Muscle layer of colon (tissue), 2 donors: ENCODE measurements at regions not wholly inside any gene's neighbourhood (a gene's known extent, or its start where the extent isn't known, plus 50 kb on each side); places are given as distances from the start of the nearest gene placed in this dataset.

Source experiments
- H3K27ac ChIP-seq: one replicate; pipeline ENCODE4 v1.7.0; 2013; ENCODE audit warnings: low read depth, mild to moderate bottlenecking, low read length, moderate library complexity
- H3K27me3 ChIP-seq, 2 donors: one replicate each; pipeline ENCODE4 v1.7.0; 2013; ENCODE audit warnings: low read length in 2 of 2, mild to moderate bottlenecking in 2 of 2; ENCODE audit not compliant: insufficient read depth in 2 of 2, control insufficient read depth in 1 of 2
- H3K36me3 ChIP-seq: one replicate; pipeline ENCODE4 v1.7.0; 2013; ENCODE audit warnings: mild to moderate bottlenecking, low read length; ENCODE audit not compliant: insufficient read depth
- H3K4me1 ChIP-seq: one replicate; pipeline ENCODE4 v1.7.0; 2013; ENCODE audit warnings: mild to moderate bottlenecking, low read length; ENCODE audit not compliant: insufficient read depth
- H3K4me3 ChIP-seq, 2 donors: one replicate each; pipeline ENCODE4 v1.7.0; 2013; ENCODE audit warnings: low read length in 2 of 2, low read depth in 1 of 2, mild to moderate bottlenecking in 1 of 2, moderate library complexity in 1 of 2
- H3K9ac ChIP-seq: one replicate; pipeline ENCODE4 v1.7.0; 2013; ENCODE audit warnings: low read length
- H3K9me3 ChIP-seq: one replicate; pipeline ENCODE4 v1.7.0; 2013; ENCODE audit warnings: mild to moderate bottlenecking, low read length
- donor health status: abdominal sarcoma.
- donor health status: Adenocarcinoma of cecum.

GRCh38 chr14:65210118-65210821 is 108.0 kb upstream of the MAX start:
- no peaks in the 10 kb centered on the region for H3K36me3 ChIP-seq
- H3K4me3 ChIP-seq: no peak overlapping the region
- H3K27ac ChIP-seq: no peak overlapping the region
- no peak overlapping the region for H3K9ac ChIP-seq
- peaks cover 6% of the 10 kb centered on the region for H3K4me1 ChIP-seq
- H3K27me3 ChIP-seq: no peaks in the 10 kb centered on the region
- no peaks in the 10 kb centered on the region for H3K9me3 ChIP-seq

- Histone ChIP-seq H3K4me3 (no peak overlapping the region), H3K4me1 (peaks cover 6% of the 10 kb centered on the region), H3K9ac (no peak overlapping the region), H3K9me3 (no peaks in the 10 kb centered on the region), H3K27me3 (no peaks in the 10 kb centered on the region), H3K27ac (no peak overlapping the region), H3K36me3 (no peaks in the 10 kb centered on the region)
These were observed 108.5 kb upstream of the MAX start for GRCh38 chr14:65210822-65211182.

GRCh38 chr14:65211341-65211987 is 109.1 kb upstream of the MAX start:
- no peaks in the 10 kb centered on the region for H3K36me3 ChIP-seq
- H3K9ac ChIP-seq: no peak overlapping the region
- H3K27me3 ChIP-seq: no peaks in the 10 kb centered on the region
- no peak overlapping the region for H3K4me3 ChIP-seq
- no peaks in the 10 kb centered on the region for H3K9me3 ChIP-seq
- H3K27ac ChIP-seq: no peak overlapping the region
- peaks cover 6% of the 10 kb centered on the region for H3K4me1 ChIP-seq

GRCh38 chr14:65213316-65213715 is 111.0 kb upstream of the MAX start:
- H3K9ac ChIP-seq: no peak overlapping the region
- no peaks in the 10 kb centered on the region for H3K9me3 ChIP-seq
- peaks cover 6% of the 10 kb centered on the region for H3K4me1 ChIP-seq
- no peaks in the 10 kb centered on the region for H3K36me3 ChIP-seq
- no peaks in the 10 kb centered on the region for H3K27me3 ChIP-seq
- H3K27ac ChIP-seq: no peak overlapping the region
- no peak overlapping the region for H3K4me3 ChIP-seq

GRCh38 chr14:65214741-65215140 is 112.4 kb upstream of the MAX start:
- H3K27ac ChIP-seq: no peak overlapping the region
- no peaks in the 10 kb centered on the region for H3K36me3 ChIP-seq
- H3K27me3 ChIP-seq: no peaks in the 10 kb centered on the region
- H3K9ac ChIP-seq: no peak overlapping the region
- no peak overlapping the region for H3K4me3 ChIP-seq
- peaks cover 6% of the 10 kb centered on the region for H3K4me1 ChIP-seq
- no peaks in the 10 kb centered on the region for H3K9me3 ChIP-seq

GRCh38 chr14:65219353-65219752 is 117.0 kb upstream of the MAX start:
- Histone ChIP-seq H3K4me1 (peaks cover 6% of the 10 kb centered on the region), H3K9me3 (no peaks in the 10 kb centered on the region), H3K27me3 (no peaks in the 10 kb centered on the region), H3K36me3 (no peaks in the 10 kb centered on the region), H3K9ac (no peak overlapping the region), H3K27ac (no peak overlapping the region), H3K4me3 (no peak overlapping the region)

- no peak overlapping the region for H3K9ac ChIP-seq
- H3K27me3 ChIP-seq: no peaks in the 10 kb centered on the region
- H3K27ac ChIP-seq: no peak overlapping the region
- H3K9me3 ChIP-seq: no peaks in the 10 kb centered on the region
- H3K36me3 ChIP-seq: no peaks in the 10 kb centered on the region
- no peak overlapping the region for H3K4me3 ChIP-seq
- H3K4me1 ChIP-seq: no peaks in the 10 kb centered on the region
These were observed 120.1 kb upstream of the MAX start for GRCh38 chr14:65222440-65222858.

- no peaks in the 10 kb centered on the region for H3K4me1 ChIP-seq
- no peak overlapping the region for H3K27ac ChIP-seq
- H3K27me3 ChIP-seq: no peaks in the 10 kb centered on the region
- no peak overlapping the region for H3K4me3 ChIP-seq
- no peaks in the 10 kb centered on the region for H3K36me3 ChIP-seq
- H3K9me3 ChIP-seq: no peaks in the 10 kb centered on the region
- no peak overlapping the region for H3K9ac ChIP-seq
These were observed 121.3 kb upstream of the MAX start for GRCh38 chr14:65223636-65224035.

GRCh38 chr14:65224799-65225198 is 122.5 kb upstream of the MAX start:
- H3K4me1 ChIP-seq: no peaks in the 10 kb centered on the region
- H3K27me3 ChIP-seq: no peaks in the 10 kb centered on the region
- H3K27ac ChIP-seq: no peak overlapping the region
- H3K36me3 ChIP-seq: no peaks in the 10 kb centered on the region
- no peak overlapping the region for H3K9ac ChIP-seq
- no peak overlapping the region for H3K4me3 ChIP-seq
- no peaks in the 10 kb centered on the region for H3K9me3 ChIP-seq

GRCh38 chr14:65225299-65226159 is 123.2 kb upstream of the MAX start:
- no peaks in the 10 kb centered on the region for H3K4me1 ChIP-seq
- H3K4me3 ChIP-seq: no peak overlapping the region
- no peaks in the 10 kb centered on the region for H3K9me3 ChIP-seq
- H3K27me3 ChIP-seq: no peaks in the 10 kb centered on the region
- no peak overlapping the region for H3K27ac ChIP-seq
- H3K9ac ChIP-seq: no peak overlapping the region
- H3K36me3 ChIP-seq: no peaks in the 10 kb centered on the region

- no peaks in the 10 kb centered on the region for H3K9me3 ChIP-seq
- no peaks in the 10 kb centered on the region for H3K36me3 ChIP-seq
- no peaks in the 10 kb centered on the region for H3K27me3 ChIP-seq
- no peak overlapping the region for H3K27ac ChIP-seq
- no peak overlapping the region for H3K9ac ChIP-seq
- H3K4me3 ChIP-seq: no peak overlapping the region
- no peaks in the 10 kb centered on the region for H3K4me1 ChIP-seq
These were observed 124.7 kb upstream of the MAX start for GRCh38 chr14:65226824-65227604.
